ENCODE measurements at regions not wholly inside any gene's neighbourhood (a gene's known extent, or its start where the extent isn't known, plus 50 kb on each side); places are given as distances from the start of the nearest gene placed in this dataset.

GRCh38 chr18:44213293-44213692 is 467.4 kb upstream of the SETBP1 start:
- TF ChIP-seq CTCF (IDR thresholded peaks at IDR 0.05 in 2 of 3, conservative IDR thresholded peaks at IDR 0.05 in 1 of 3; ENCODE audit: borderline replicate concordance in 1 of 3, insufficient read depth in 1 of 3, low read depth in 2 of 3, low read length in 2 of 3) = no peak
- no peak for TF ChIP-seq FOSL1 (IDR thresholded peaks at IDR 0.05; ENCODE audit: low read depth)
- TF ChIP-seq EZH2phosphoT487 (IDR thresholded peaks at IDR 0.05; ENCODE audit: borderline replicate concordance) = no peak
- TF ChIP-seq ZNF274 (IDR thresholded peaks at IDR 0.05; ENCODE audit: low read depth, low read length) = no peak
- TF ChIP-seq EGR1 (IDR thresholded peaks at IDR 0.05; ENCODE audit: low read depth) = no peak
- no peak for TF ChIP-seq REST (IDR thresholded peaks at IDR 0.05; ENCODE audit: low read depth)
- no peak for TF ChIP-seq CBX3 (IDR thresholded peaks at IDR 0.05; ENCODE audit: low read depth)
- no peak for TF ChIP-seq EZH2 (IDR thresholded peaks at IDR 0.05)
- TF ChIP-seq SIN3A (IDR thresholded peaks at IDR 0.05; ENCODE audit: low read depth) = no peak
- TF ChIP-seq ATF3 (IDR thresholded peaks at IDR 0.05) = no peak
- no peak for TF ChIP-seq YY1 (IDR thresholded peaks at IDR 0.05; ENCODE audit: extremely low read depth, insufficient replicate concordance, low read depth, low read length)
- no peak for TF ChIP-seq POLR2AphosphoS5 (IDR thresholded peaks at IDR 0.05; ENCODE audit: low read depth, low read length)

Data from HCT116 (cell line).